ENCODE measurements at regions not wholly inside any gene's neighbourhood (a gene's known extent, or its start where the extent isn't known, plus 50 kb on each side); places are given as distances from the start of the nearest gene placed in this dataset.

DNA sequence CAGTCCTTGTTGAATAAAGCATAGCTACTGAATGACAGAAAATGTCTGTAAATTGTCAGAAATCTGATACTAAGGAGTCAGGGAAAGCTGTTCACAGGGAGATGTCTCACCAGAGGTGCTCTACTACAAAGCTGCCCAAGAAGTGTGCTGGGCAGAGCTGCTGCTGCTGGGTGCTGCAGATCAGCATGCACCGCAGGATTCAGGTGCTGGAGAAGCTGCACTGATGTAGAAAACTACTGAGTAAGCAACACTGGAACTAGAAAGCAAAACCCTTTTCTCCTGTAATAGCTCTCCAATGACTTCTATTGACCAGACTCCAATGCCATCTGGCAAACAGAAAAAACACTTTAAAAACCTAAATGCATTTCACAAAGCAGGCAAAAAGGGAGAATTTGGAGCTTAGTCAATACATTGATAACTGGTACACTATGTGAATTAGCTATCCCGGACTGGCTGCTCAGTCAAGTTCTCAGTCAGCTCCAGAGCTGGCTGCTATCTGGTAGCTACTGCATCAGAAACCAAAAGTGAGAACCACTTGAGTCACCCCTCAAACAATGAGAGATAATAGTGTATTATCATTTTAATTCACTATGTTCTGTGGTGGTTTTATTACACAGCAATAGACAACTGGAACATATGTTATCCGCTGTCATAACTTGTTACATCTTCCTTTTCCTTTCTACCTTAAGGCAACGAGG is 493.1 kb downstream of the CPS1 start:
- DNase-seq (ENCODE audit: low read depth): no peak
- TF ChIP-seq, protein P1, sequence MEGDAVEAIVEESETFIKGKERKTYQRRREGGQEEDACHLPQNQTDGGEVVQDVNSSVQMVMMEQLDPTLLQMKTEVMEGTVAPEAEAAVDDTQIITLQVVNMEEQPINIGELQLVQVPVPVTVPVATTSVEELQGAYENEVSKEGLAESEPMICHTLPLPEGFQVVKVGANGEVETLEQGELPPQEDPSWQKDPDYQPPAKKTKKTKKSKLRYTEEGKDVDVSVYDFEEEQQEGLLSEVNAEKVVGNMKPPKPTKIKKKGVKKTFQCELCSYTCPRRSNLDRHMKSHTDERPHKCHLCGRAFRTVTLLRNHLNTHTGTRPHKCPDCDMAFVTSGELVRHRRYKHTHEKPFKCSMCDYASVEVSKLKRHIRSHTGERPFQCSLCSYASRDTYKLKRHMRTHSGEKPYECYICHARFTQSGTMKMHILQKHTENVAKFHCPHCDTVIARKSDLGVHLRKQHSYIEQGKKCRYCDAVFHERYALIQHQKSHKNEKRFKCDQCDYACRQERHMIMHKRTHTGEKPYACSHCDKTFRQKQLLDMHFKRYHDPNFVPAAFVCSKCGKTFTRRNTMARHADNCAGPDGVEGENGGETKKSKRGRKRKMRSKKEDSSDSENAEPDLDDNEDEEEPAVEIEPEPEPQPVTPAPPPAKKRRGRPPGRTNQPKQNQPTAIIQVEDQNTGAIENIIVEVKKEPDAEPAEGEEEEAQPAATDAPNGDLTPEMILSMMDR (IDR thresholded peaks at IDR 0.05; ENCODE audit: low read depth, low read length, missing control alignments): no peak
- no peak overlapping the region for H3K4me3 ChIP-seq (ENCODE audit: low read depth, low read length)

DNA sequence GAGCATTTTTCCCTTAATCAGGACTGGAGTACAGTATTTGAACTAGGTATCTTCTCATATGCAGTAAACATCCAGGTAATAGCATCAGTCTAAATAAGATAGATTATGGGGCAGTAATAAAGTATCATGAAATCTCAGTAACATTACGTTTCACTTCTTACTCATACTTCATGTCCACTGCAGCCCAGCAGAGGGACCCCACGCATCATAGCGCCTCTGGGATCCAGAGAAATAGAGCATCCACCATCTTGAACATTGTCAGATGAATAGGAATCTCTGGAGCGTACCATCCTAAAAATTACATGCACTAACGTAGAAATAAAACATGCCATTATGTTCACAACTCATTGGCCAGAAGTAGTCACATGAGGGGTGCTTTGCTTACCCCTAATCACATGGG is 499.0 kb downstream of the CPS1 start:
- DNase-seq (ENCODE audit: low read depth): no peak
- no peak overlapping the region for H3K4me3 ChIP-seq (ENCODE audit: low read depth, low read length)
- TF ChIP-seq, protein P1 (IDR thresholded peaks at IDR 0.05; ENCODE audit: low read depth, low read length, missing control alignments): no peak

DNA sequence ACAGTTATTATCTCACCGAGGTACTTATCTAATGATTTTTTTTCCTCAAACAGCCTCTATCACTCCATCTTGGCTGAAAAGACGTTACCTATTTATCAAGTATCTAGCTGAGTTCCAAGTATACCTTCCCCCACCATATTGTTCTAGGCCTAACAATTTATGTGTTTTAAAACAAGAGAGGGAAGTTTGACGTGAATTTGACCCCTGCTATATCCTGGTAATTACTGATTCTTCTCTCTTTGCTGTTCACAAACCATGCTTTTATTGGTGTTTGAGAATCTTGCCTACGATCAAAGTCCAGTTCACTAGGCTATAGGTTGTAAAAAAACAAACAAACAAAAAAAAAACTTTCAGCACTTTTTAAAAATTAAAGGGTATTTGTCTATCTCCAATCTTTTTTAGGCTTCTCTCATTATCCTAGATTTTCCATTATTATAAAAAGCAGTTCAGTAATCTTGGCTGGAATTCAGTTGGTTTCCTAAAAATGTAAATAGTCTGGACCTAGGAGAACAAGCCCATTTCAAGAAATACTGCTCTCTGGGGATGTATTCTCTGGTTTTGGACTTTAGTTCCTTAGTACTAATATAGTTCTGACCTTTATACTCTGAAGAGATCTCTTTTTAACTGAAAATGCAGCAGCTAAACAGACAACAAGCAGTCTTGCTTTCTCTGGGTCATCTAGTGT is 505.4 kb downstream of the CPS1 start:
- TF ChIP-seq, protein P1 (IDR thresholded peaks at IDR 0.05; ENCODE audit: low read depth, low read length, missing control alignments): no peak
- no peak overlapping the region for H3K4me3 ChIP-seq (ENCODE audit: low read depth, low read length)

DNA sequence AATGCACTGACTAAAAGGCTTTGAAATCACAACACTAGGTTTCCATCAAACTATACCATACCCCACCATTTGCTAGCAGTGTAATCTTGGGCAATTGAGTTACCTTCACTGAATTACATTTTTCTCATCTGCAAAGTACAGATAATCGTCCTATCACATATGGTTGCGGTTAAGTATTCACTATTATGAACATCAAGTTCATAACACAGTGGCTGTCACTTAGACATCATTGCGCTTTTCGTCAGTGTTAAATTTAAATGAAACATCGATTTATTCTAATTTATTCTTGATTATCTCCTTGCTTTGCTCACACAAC is 505.9 kb downstream of the CPS1 start:
- DNase-seq (ENCODE audit: low read depth): no peak
- TF ChIP-seq, protein P1 (IDR thresholded peaks at IDR 0.05; ENCODE audit: low read depth, low read length, missing control alignments): no peak

More for the DNA sequence above, 505.4 kb downstream of the CPS1 start:
- no peak for DNase-seq (ENCODE audit: low read depth)

DNA sequence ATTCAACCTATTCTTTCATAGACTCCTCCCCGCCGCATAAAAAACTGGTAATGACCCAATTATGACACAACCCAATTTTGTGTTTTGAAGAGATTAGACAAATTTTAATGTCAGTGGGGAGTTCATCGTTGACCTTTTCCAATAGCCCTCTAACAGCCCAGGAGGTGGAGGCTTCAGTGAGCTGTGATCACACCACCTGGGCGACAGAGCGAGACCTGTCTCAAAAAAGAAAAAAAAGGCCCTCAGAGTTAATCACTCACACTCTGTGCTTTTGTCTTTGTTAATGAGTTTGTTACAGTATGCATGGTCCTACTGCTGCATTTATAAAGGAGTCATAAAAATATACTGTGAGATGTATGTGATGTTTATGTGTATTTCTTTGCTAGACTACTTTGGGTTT is 510.6 kb downstream of the CPS1 start:
- no peak overlapping the region for H3K4me3 ChIP-seq (ENCODE audit: low read depth, low read length)
- DNase-seq (ENCODE audit: low read depth): no peak
- TF ChIP-seq, protein P1 (IDR thresholded peaks at IDR 0.05; ENCODE audit: low read depth, low read length, missing control alignments): no peak

More for the DNA sequence above, 505.9 kb downstream of the CPS1 start:
- H3K4me3 ChIP-seq (ENCODE audit: low read depth, low read length): no peak overlapping the region

DNA sequence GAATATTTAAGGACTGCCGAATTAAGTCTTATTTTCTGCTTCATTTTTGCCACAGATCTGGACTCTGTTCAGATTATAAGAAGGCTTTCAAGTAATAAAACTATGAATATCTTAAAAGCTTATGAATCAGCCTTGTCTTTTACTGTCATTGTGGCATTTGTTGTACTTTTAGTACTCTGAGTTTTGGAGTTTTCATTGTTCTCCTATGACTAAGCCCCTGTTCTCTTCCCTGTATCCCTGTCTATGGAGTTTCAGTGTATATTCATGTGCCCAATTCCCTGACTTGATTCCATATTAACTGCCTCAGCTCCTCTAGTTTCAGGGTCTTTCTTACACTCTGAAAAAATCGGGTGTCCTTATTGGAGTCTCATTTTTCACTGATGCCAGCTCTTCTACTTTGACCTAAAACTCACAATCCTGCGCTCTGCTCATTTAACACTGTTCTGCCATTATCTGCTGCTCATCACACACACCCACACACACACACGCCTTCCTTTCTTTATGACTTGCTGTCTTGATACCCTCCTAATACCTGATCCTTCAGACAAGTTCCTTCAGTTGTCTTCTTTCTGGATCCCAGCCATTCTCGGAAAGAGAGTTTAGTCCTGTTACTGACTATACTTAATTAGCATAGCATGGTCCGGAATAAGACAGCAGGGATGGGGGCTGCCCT is 511.8 kb downstream of the CPS1 start:
- DNase-seq (ENCODE audit: low read depth): no peak
- H3K4me3 ChIP-seq (ENCODE audit: low read depth, low read length): no peak overlapping the region
- TF ChIP-seq, protein P1 (IDR thresholded peaks at IDR 0.05; ENCODE audit: low read depth, low read length, missing control alignments): no peak

Data from GM12864 (cell line).